B cell (primary cell): ENCODE measurements at regions not wholly inside any gene's neighbourhood (a gene's known extent, or its start where the extent isn't known, plus 50 kb on each side); places are given as distances from the start of the nearest gene placed in this dataset.

Experiments used
- ATAC-seq: fragments of 200-7000 bp; cut with Tn5 transposase; one replicate; pipeline ENCODE4 v1.10.0; 2021; ENCODE audit warnings: low read depth, mild to moderate bottlenecking, moderate number of reproducible peaks, moderate library complexity
- CTCF ChIA-PET: fragments of 350-600 bp; sonication (Branson Sonifier 250); formaldehyde crosslinking; loops from one replicate; lab custom pipeline; 2021; ENCODE audit warnings: antibody characterized with exemption, inconsistent platforms; lab: Charles Lee
- POLR2A ChIA-PET: fragments of 350-600 bp; sonication (Branson Sonifier 250); formaldehyde crosslinking; loops from one replicate; lab custom pipeline; 2021; ENCODE audit warnings: antibody characterized with exemption; lab: Charles Lee
- DNase-seq: peaks from one replicate; pipeline ENCODE4 v3.0.0; 2013
- H2AFZ ChIP-seq: 2 replicates; pipeline ENCODE4 v1.6.1; 2012; ENCODE audit warnings: mild to moderate bottlenecking, low read depth, low read length; ENCODE audit not compliant: insufficient read depth, poor library complexity, severe bottlenecking
- H3K27ac ChIP-seq, 2 donors: 1 replicate in 1 of 2; 2 replicates in 1 of 2; pipeline ENCODE4 v1.5.1; 2012 to 2013; ENCODE audit warnings: low read length in 2 of 2, mild to moderate bottlenecking in 2 of 2, moderate library complexity in 1 of 2
- H3K27me3 ChIP-seq, 4 experiments: fragments of 200-600 bp in 1 of 4; sonication (generic) in 1 of 4; replicated peaks in 1 of 4; 1 replicate in 2 of 4; 2 replicates in 2 of 4; pipeline versions ENCODE4 v1.6.1 to v1.7.0; 2013 to 2016; ENCODE audit warnings: low read length in 3 of 4, mild to moderate bottlenecking in 2 of 4, mixed read lengths in 1 of 4, moderate library complexity in 1 of 4; ENCODE audit not compliant: insufficient read depth in 4 of 4, control insufficient read depth in 3 of 4; ENCODE audit errors: control extremely low read depth in 1 of 4
- H3K36me3 ChIP-seq, 2 experiments: replicated peaks in 1 of 2; 1 replicate in 1 of 2; 2 replicates in 1 of 2; pipeline versions ENCODE4 v1.6.1 to v1.7.1; 2013; ENCODE audit warnings: low read length in 1 of 2; ENCODE audit not compliant: insufficient read depth in 2 of 2, control insufficient read depth in 1 of 2; ENCODE audit errors: control extremely low read depth in 1 of 2, extremely low read depth in 1 of 2
- H3K4me1 ChIP-seq, 2 donors: fragments of 200-600 bp in 1 of 2; sonication (generic) in 1 of 2; 1 replicate in 1 of 2; 2 replicates in 1 of 2; pipeline versions ENCODE4 v1.5.1 to v1.6.1; 2013 to 2017; ENCODE audit warnings: low read length in 2 of 2; ENCODE audit not compliant: control insufficient read depth in 2 of 2, insufficient read depth in 2 of 2
- H3K4me2 ChIP-seq: replicated peaks from 2 replicates; pipeline ENCODE3; 2012; ENCODE audit warnings: mild to moderate bottlenecking, low read depth, low read length; ENCODE audit not compliant: poor library complexity, severe bottlenecking
- H3K4me3 ChIP-seq, 5 experiments: fragments of 200-600 bp in 1 of 5; sonication (generic) in 1 of 5; 1 replicate in 3 of 5; 2 replicates in 2 of 5; pipeline versions ENCODE4 v1.5.1 to v1.7.0; 2011 to 2016; ENCODE audit warnings: low read length in 4 of 5, mild to moderate bottlenecking in 4 of 5, low read depth in 2 of 5, control low read depth in 1 of 5, moderate library complexity in 1 of 5; ENCODE audit not compliant: insufficient read depth in 1 of 5; ENCODE audit errors: control extremely low read depth in 1 of 5, extremely low read depth in 1 of 5
- H3K79me2 ChIP-seq: fragments of 200-600 bp; sonication (generic); one replicate; pipeline ENCODE4 v1.6.0; 2016; ENCODE audit warnings: low read length; ENCODE audit not compliant: control insufficient read depth, insufficient read depth
- H3K9ac ChIP-seq: fragments of 200-600 bp; sonication (generic); 2 replicates; pipeline ENCODE4 v1.6.1; 2017; ENCODE audit warnings: mild to moderate bottlenecking, low read length, moderate library complexity
- H3K9me3 ChIP-seq, 3 donors: one replicate each; pipeline versions ENCODE4 v1.6.1 to v1.7.1; 2013; ENCODE audit warnings: low read length in 2 of 3; ENCODE audit not compliant: control insufficient read depth in 2 of 3, insufficient read depth in 1 of 3; ENCODE audit errors: control extremely low read depth in 1 of 3
- H4K20me1 ChIP-seq: 2 replicates; pipeline ENCODE4 v1.6.0; 2012; ENCODE audit warnings: mild to moderate bottlenecking, low read length; ENCODE audit not compliant: insufficient read depth, control insufficient read depth, poor library complexity, severe bottlenecking
- H3K27ac Mint-ChIP-seq: one replicate; pipeline ENCODE4 v1.8.0; 2021; ENCODE audit warnings: mixed read lengths
- H3K27me3 Mint-ChIP-seq: one replicate; pipeline ENCODE4 v1.8.0; 2021; ENCODE audit warnings: mixed read lengths
- H3K4me1 Mint-ChIP-seq: one replicate; pipeline ENCODE4 v1.8.0; 2021; ENCODE audit warnings: mixed read lengths
- H3K4me3 Mint-ChIP-seq: one replicate; pipeline ENCODE4 v1.8.0; 2021; ENCODE audit warnings: mixed read lengths
- H3K9me3 Mint-ChIP-seq: one replicate; pipeline ENCODE4 v1.8.0; 2022; ENCODE audit warnings: mixed read lengths; ENCODE audit not compliant: insufficient read depth
- CTCF ChIP-seq: fragments of 200-600 bp; IDR thresholded peaks from one replicate; pipeline ENCODE4 v1.8.0; 2022; ENCODE audit warnings: antibody characterized with exemption, mild to moderate bottlenecking
- EZH2 ChIP-seq: IDR thresholded peaks from 2 replicates; pipeline ENCODE4 v1.6.1; 2012; ENCODE audit warnings: borderline replicate concordance, low read depth, mild to moderate bottlenecking, moderate library complexity, low read length; ENCODE audit not compliant: insufficient read depth, poor library complexity, severe bottlenecking
- WGBS: methylation state at CpG from one replicate; pipeline ENCODE4 v1.1.5; 2013; ENCODE audit warnings: missing lambda C conversion rate; ENCODE audit not compliant: insufficient coverage; 5-methylcytosine and 5-hydroxymethylcytosine counted together
- intact Hi-C: fragments of 100-400 bp; cut with micrococcal nuclease; formaldehyde crosslinking; loops from one replicate; pipeline ENCODE4 v1.10.0; 2022

GRCh38 chr9:87826331-87826730 is 56.3 kb upstream of the SPATA31E1 start:
- no peak for DNase-seq
- no peak overlapping the region for H3K4me3 Mint-ChIP-seq
- Histone ChIP-seq H3K36me3 (no peaks in the 10 kb centered on the region), H3K79me2 (no peaks in the 10 kb centered on the region), H4K20me1 (no peaks in the 10 kb centered on the region), H3K9ac (no peak overlapping the region), H3K4me3 (no peak overlapping the region), H3K27ac (no peak overlapping the region), H3K4me2 (no peak overlapping the region), H3K27me3 (no peaks in the 10 kb centered on the region), H2AFZ (no peak overlapping the region), H3K4me1 (no peaks in the 10 kb centered on the region), H3K9me3 (peaks cover 0 to 12% (median 0%) of the 10 kb centered on the region in 3 donors)
- ChIA-PET CTCF (interaction anchor here (0.6 kb wide), 1 partner anchor 287 kb away, joined by 3 read pairs; no protein-coding TSS in a partner anchor), POLR2A (no interaction called here)
- no peak overlapping the region for H3K27ac Mint-ChIP-seq
- peaks cover 5% of the 10 kb centered on the region for H3K27me3 Mint-ChIP-seq
- H3K4me1 Mint-ChIP-seq: no peaks in the 10 kb centered on the region
- TF ChIP-seq EZH2: no peak
- no peak for TF ChIP-seq CTCF
- intact Hi-C loops: no loop called here
- no peak for ATAC-seq
- no peaks in the 10 kb centered on the region for H3K9me3 Mint-ChIP-seq

- no peaks in the 10 kb centered on the region for H3K9me3 Mint-ChIP-seq
- no peak overlapping the region for H3K27ac Mint-ChIP-seq
- no peak overlapping the region for H2AFZ ChIP-seq
- no peaks in the 10 kb centered on the region for H4K20me1 ChIP-seq
- DNase-seq: no peak
- no peak overlapping the region for H3K27ac ChIP-seq
- H3K4me1 ChIP-seq: no peaks in the 10 kb centered on the region
- H3K4me2 ChIP-seq: no peak overlapping the region
- ChIA-PET POLR2A (no interaction called here), CTCF (no interaction called here)
- no peak overlapping the region for H3K4me3 Mint-ChIP-seq
- intact Hi-C loops: no loop called here
- no CpG with 5 or more reads among the region's 2 CpGs for WGBS
- H3K27me3 ChIP-seq: no peaks in the 10 kb centered on the region
- no peak for TF ChIP-seq CTCF
- TF ChIP-seq EZH2: no peak
- peaks cover 5% of the 10 kb centered on the region for H3K27me3 Mint-ChIP-seq
- no peak for ATAC-seq
- H3K9me3 ChIP-seq: peaks cover 0 to 12% (median 0%) of the 10 kb centered on the region in 3 donors
- H3K79me2 ChIP-seq: no peaks in the 10 kb centered on the region
- H3K9ac ChIP-seq: no peak overlapping the region
- no peak overlapping the region for H3K4me3 ChIP-seq
- H3K36me3 ChIP-seq: no peaks in the 10 kb centered on the region
- no peaks in the 10 kb centered on the region for H3K4me1 Mint-ChIP-seq
Observed at GRCh38 chr9:87827341-87827740, 55.3 kb upstream of the SPATA31E1 start.
